GM12874 (cell line): ENCODE measurements at regions not wholly inside any gene's neighbourhood (a gene's known extent, or its start where the extent isn't known, plus 50 kb on each side); places are given as distances from the start of the nearest gene placed in this dataset.

ENCODE experiments used
- TF ChIP-seq, protein P1 (sequence below): IDR thresholded peaks from 2 replicates; pipeline ENCODE4 v1.5.1; 2011; ENCODE audit warnings: low read depth, mild to moderate bottlenecking, control low read depth, low read length, moderate library complexity; ENCODE audit not compliant: insufficient read depth

- TF ChIP-seq, protein P1, sequence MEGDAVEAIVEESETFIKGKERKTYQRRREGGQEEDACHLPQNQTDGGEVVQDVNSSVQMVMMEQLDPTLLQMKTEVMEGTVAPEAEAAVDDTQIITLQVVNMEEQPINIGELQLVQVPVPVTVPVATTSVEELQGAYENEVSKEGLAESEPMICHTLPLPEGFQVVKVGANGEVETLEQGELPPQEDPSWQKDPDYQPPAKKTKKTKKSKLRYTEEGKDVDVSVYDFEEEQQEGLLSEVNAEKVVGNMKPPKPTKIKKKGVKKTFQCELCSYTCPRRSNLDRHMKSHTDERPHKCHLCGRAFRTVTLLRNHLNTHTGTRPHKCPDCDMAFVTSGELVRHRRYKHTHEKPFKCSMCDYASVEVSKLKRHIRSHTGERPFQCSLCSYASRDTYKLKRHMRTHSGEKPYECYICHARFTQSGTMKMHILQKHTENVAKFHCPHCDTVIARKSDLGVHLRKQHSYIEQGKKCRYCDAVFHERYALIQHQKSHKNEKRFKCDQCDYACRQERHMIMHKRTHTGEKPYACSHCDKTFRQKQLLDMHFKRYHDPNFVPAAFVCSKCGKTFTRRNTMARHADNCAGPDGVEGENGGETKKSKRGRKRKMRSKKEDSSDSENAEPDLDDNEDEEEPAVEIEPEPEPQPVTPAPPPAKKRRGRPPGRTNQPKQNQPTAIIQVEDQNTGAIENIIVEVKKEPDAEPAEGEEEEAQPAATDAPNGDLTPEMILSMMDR, result no peak
Observed at GRCh38 chr3:72087420-72087819, 302.5 kb upstream of the PROK2 start.

DNA sequence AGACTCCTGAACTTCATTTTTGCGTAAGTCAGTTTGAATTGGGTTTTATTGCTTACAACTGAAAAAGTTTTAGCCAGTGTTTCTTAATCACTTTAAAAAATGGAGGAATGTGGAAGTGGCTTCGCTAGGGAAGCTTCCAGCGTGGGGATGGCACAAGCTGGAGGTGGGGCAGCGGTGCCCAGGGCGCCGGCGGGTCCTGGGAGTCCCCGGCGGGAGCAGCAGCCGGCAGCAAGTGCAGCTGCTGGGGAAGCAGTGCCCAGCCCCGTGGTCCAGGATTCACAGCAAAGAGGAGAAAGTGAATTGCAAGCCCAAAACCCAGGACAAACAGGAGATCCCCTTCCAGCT lies 301.8 kb upstream of the PROK2 start:
- TF ChIP-seq, protein P1, result no peak

GRCh38 chr3:72086042-72086742 lies 301.2 kb upstream of the PROK2 start:
- TF ChIP-seq, protein P1, result no peak

DNA sequence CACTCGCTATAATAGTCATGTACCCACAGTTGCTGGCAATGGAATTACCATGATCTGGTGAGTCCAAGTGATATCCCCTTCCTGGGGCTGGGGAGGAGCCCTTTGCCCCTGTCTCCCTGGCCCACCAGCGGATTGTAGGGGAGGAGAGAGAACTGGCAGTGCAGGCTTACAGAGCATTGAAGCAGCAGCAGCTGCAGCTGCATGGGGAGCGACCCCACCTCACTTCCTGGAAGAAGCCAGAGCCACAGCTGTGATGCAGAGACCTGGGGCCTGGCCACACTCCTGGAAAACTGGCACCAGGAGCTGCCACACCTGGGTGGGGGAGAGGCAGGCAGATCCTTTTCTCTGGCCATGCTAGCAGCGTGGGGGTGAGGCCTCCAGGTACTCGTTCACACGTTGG lies 300.1 kb upstream of the PROK2 start:
- TF ChIP-seq, protein P1, result no peak

DNA sequence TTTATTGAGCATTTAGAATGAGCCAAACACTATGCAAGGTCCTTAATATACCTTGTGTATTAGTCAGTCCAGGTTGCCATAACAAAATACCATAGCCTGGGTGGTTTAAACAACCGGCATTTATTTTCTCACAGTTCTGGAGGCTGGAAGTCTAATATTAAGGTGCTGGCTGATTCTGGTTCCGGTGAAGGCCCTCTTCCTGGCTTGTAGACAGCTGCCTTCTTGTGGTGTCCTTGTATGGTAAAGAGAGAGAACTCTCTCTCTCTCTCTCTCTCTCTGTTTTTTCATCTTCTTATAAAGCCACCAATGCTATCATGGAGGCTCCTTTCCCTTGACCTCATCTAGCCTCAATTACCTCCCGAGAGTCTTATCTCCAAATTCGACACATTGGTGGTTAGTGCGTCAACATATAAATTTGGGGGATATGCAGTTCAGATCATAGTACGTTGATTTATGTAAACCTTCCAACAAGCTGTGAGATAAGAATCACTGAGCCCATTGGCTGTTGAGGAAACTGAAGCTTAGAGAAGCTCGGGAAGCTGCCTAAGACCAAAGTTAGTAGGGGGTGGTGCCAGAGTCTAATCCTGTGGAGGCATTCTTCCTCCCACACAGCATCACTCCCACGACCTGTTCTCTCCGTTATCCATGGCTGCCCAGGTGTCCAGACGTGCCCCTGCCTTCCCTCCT lies 298.0 kb upstream of the PROK2 start:
- TF ChIP-seq, protein P1, result no peak

GRCh38 chr3:72082186-72082715 lies 297.3 kb upstream of the PROK2 start:
- TF ChIP-seq, protein P1, result no peak

GRCh38 chr3:72081471-72082185 lies 296.7 kb upstream of the PROK2 start:
- TF ChIP-seq, protein P1, result no peak
